WERI-Rb-1 (cell line): ENCODE measurements at regions not wholly inside any gene's neighbourhood (a gene's known extent, or its start where the extent isn't known, plus 50 kb on each side); places are given as distances from the start of the nearest gene placed in this dataset.

ENCODE experiments used
- DNase-seq: peaks from one replicate; pipeline ENCODE4 v3.0.0-alpha.2; 2020
- H3K27ac ChIP-seq: fragments of 250-450 bp; sonication (Bioruptor Pico); 2 replicates; pipeline ENCODE4 v1.5.1; 2020; ENCODE audit warnings: mild to moderate bottlenecking, moderate library complexity
- H3K27me3 ChIP-seq: fragments of 250-450 bp; sonication (Bioruptor Pico); 2 replicates; pipeline ENCODE4 v1.5.1; 2021; ENCODE audit warnings: mild to moderate bottlenecking, low read depth, moderate library complexity; ENCODE audit not compliant: insufficient read depth, severe bottlenecking
- H3K36me3 ChIP-seq: fragments of 250-450 bp; sonication (Bioruptor Pico); 2 replicates; pipeline ENCODE4 v1.5.1; 2020; ENCODE audit warnings: mild to moderate bottlenecking, moderate library complexity
- H3K4me3 ChIP-seq: 2 replicates; pipeline ENCODE4 v1.5.1; 2011; ENCODE audit warnings: low read depth, mild to moderate bottlenecking, control low read depth, low read length
- H3K9me3 ChIP-seq: fragments of 250-450 bp; sonication (Bioruptor Pico); 2 replicates; pipeline ENCODE4 v1.5.1; 2021; ENCODE audit warnings: mild to moderate bottlenecking, moderate library complexity; ENCODE audit not compliant: severe bottlenecking
- TF ChIP-seq, protein P1 (sequence below): IDR thresholded peaks from 2 replicates; pipeline ENCODE4 v1.5.1; 2011; ENCODE audit warnings: low read depth, mild to moderate bottlenecking, control low read depth, inconsistent platforms, low read length

GRCh38 chr10:125554016-125554703 lies 128.8 kb downstream of the TEX36 start:
- Histone ChIP-seq H3K9me3 (no peaks in the 10 kb centered on the region), H3K27me3 (peaks cover 67% of the 10 kb centered on the region), H3K4me3 (no peak overlapping the region), H3K27ac (no peak overlapping the region), H3K36me3 (no peaks in the 10 kb centered on the region)
- no peak for DNase-seq
- TF ChIP-seq, protein P1, sequence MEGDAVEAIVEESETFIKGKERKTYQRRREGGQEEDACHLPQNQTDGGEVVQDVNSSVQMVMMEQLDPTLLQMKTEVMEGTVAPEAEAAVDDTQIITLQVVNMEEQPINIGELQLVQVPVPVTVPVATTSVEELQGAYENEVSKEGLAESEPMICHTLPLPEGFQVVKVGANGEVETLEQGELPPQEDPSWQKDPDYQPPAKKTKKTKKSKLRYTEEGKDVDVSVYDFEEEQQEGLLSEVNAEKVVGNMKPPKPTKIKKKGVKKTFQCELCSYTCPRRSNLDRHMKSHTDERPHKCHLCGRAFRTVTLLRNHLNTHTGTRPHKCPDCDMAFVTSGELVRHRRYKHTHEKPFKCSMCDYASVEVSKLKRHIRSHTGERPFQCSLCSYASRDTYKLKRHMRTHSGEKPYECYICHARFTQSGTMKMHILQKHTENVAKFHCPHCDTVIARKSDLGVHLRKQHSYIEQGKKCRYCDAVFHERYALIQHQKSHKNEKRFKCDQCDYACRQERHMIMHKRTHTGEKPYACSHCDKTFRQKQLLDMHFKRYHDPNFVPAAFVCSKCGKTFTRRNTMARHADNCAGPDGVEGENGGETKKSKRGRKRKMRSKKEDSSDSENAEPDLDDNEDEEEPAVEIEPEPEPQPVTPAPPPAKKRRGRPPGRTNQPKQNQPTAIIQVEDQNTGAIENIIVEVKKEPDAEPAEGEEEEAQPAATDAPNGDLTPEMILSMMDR, result no peak

DNA sequence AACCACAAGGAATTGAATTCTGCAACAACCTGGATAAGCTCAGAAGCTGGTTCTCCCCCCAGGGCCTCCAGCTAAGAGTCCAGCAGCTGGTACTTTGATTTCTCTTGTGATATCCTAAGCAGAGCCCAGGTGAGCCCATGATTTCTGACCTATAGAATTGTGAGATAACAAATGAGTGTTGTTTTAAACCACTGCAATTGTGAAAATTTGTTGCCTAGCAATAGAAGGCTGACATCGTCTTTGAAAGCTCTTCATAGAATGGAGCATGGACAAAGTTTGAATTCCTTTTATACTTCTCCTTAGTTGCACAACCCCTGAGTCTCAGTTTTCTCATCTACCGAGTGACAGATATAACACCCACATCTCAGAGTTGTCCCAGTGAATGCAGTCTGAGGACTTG lies 129.9 kb downstream of the TEX36 start:
- TF ChIP-seq, protein P1, result no peak
- DNase-seq, result no peak
- H3K4me3 ChIP-seq, result no peak overlapping the region
- no peak overlapping the region for H3K27ac ChIP-seq
- H3K36me3 ChIP-seq, result no peaks in the 10 kb centered on the region
- no peaks in the 10 kb centered on the region for H3K9me3 ChIP-seq
- H3K27me3 ChIP-seq, result peaks cover 71% of the 10 kb centered on the region

DNA sequence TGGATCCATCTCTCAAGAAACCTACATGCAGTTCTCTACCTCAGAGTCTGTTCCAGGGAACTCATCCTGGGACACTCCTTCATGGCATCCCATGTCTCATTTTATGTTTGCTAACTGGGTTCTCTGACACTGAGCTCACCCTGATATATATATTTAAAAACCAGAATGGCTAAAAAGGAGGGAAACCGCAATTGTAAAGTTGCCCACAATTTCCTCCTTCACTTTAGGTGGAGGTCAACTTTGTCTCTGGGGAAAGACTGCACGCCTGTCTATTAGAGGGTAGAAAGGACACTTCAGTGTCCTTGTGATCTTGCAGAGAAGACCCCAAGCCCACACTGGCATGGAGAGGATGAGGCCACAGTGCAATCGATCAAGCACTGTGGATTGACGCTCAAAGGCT lies 131.7 kb downstream of the TEX36 start:
- TF ChIP-seq, protein P1, result no peak
- Histone ChIP-seq H3K27ac (no peak overlapping the region), H3K36me3 (no peaks in the 10 kb centered on the region), H3K4me3 (no peak overlapping the region), H3K9me3 (no peaks in the 10 kb centered on the region), H3K27me3 (peaks cover 61% of the 10 kb centered on the region)
- no peak for DNase-seq

GRCh38 chr10:125550362-125550761 lies 132.6 kb downstream of the TEX36 start:
- Histone ChIP-seq H3K9me3 (no peaks in the 10 kb centered on the region), H3K36me3 (no peaks in the 10 kb centered on the region), H3K27ac (no peak overlapping the region), H3K27me3 (peaks cover 63% of the 10 kb centered on the region), H3K4me3 (no peak overlapping the region)
- DNase-seq, result no peak
- TF ChIP-seq, protein P1, result no peak

GRCh38 chr10:125549653-125550052 lies 133.3 kb downstream of the TEX36 start:
- DNase-seq, result no peak
- Histone ChIP-seq H3K27me3 (peaks cover 63% of the 10 kb centered on the region), H3K36me3 (no peaks in the 10 kb centered on the region), H3K4me3 (no peak overlapping the region), H3K27ac (no peak overlapping the region), H3K9me3 (no peaks in the 10 kb centered on the region)
- TF ChIP-seq, protein P1, result no peak

DNA sequence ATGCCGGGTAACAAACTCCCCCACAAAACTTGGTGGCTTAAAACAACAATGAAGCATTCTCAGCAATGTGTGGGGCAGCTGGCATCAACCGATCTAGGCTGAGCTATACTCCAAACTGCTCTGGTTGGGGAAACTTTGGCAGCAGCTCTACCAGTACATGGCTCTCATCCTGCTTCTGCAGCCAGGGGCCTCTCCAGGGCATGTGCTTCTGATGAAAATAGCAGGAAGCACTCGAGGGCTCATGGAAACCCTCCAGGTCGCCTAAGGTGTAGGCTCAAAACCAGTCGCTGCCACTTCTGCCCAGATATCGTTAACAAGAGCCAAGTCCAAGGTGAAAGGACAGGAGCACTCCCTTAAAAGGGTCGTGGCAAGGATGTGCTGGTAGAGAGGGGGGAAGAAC lies 134.1 kb downstream of the TEX36 start:
- TF ChIP-seq, protein P1, result no peak
- Histone ChIP-seq H3K27ac (no peak overlapping the region), H3K4me3 (no peak overlapping the region), H3K9me3 (no peaks in the 10 kb centered on the region), H3K27me3 (peaks cover 56% of the 10 kb centered on the region), H3K36me3 (no peaks in the 10 kb centered on the region)
- no peak for DNase-seq
